Stimulated activated CD4-positive, alpha-beta T cell treated with anti-CD3 and anti-CD28 coated beads, Interleukin-1b, Interleukin-23, amount 100 ng/mL, for 1 hour (primary cell): ENCODE measurements at regions not wholly inside any gene's neighbourhood (a gene's known extent, or its start where the extent isn't known, plus 50 kb on each side); places are given as distances from the start of the nearest gene placed in this dataset.

ENCODE experiments used
- DNase-seq, 2 donors: peaks; one replicate each; pipeline ENCODE4 v3.0.0-alpha.2; 2020; ENCODE audit warnings: low read depth in 2 of 2

DNA sequence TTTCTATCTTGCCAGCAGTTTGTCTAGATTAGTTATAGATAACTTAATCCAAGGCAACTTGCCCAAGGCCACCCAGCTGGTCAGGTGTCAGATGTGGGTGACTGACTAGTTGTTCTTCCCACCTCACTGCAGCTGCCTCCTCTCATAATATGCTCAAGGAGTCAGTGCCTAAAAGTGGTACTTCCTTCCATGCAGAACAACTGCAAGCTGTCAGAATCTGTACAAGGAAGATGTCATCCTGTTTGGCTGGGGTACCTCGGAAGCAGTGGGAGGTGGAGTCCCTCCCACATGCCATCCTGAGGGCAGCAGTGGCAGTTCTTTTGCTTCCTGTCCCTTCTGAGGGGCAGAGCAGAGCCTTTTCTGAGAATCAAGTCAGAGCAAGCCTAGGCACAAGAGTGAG, 193.2 kb upstream of the RFC3 start:
- DNase-seq: no peak

DNA sequence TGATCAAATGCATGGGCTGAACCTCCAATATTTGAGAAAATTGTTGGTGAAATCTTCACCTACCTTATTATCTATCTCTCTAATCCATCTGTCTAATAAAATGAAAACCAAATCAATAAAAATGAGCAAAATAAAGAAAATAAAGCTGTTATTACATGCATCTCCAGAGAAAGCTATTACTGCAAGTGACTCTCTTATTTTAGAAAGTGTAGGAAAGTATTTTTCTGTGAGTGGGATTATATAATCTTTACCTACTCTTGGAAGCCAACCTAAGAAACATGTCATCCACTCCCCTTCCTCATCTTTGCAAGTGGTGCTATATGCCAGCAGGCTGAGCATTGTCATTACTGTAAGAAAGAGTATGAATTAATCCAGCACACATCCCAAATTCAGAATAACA, 191.5 kb upstream of the RFC3 start:
- no peak for DNase-seq

DNA sequence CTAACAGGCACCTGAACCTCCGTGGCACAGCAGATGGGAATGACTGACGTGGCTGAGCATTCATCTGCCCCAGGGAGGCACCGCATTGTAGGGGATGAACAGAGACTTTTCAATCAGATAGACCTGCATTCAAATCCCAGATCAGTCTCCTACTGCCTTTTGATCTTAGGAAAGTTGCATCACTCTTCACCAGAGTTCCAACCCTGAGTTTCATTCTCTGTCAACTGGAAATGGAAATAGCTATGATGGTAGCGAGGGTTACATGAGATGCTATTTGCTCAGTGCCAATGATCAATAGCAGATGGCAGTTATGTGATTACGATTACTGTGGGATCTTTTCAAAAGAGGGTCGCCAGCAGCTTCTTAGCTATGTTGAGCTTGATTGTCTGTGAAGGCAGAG, 189.3 kb upstream of the RFC3 start:
- no peak for DNase-seq

DNA sequence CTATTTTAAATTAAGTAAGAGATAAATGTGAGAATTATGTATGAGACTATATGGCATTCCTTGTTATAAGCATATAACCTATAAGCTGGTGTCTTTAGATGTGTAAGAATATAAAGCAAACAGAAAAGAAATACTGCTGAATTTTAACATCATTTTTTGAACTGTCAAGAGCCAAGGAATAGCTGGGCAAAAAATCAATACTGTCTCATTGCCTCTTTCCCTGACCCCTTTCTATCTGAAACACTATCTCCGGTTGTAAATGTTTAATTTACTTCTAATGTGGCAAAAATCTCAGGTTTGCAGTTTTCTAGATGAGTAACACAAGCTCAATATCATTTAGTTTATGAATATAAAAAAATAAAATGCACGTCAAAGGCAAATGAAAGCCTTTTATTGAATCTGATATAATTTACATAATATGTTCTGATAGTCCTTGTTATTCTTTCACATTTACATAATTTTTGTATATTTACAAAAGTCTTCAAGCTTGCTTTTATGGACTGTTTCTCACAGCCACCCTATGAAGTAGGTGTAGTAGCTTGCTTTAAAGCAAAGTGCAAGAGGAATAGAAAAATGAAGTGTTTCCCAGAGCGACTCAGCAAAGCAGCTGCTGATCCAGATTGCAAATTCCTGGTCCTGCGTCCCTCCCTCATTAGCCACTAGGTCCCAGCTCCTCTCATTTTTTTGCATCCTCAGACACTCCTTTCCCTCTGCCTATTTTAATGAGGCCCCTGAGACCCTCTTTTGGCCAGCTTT, 188.2 kb upstream of the RFC3 start:
- no peak for DNase-seq

DNA sequence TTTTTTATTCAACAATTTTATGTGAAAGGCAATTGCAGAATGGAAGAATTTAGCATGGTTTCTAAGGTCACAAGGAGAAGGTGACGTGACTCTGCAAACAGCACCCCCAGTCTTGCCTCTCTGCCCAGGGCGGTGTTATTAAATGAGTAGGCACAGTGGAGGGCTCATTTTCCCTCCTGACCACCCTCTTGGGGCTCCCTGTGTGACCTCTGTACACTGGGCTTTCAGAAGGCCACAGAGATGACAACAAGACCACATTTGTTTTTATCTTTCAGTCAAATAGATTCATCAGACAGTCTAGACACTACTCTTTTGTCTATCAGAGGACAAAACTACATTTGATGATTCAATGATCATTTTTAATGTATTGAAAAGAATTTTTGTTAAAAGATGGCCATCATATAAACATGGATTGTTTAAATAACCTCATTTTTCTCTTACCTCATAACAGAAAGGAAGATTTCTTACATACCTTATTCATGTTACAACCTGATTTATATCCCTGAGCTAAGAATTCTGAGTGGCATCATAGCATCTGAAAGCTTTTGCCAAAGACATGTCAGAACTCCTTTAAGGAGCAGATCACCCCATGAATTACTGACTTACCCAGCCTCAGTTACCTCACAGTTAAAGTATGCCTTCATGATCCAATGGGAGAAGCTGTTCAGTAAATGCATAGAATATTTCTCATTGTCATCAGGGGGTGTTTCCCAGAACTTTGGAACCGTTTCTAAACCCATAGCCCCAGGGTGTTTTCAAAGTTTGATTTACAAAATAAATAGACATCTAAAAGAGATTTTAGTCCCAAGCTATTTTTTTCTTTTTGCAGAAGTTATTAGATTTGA, 184.0 kb upstream of the RFC3 start:
- no peak for DNase-seq

DNA sequence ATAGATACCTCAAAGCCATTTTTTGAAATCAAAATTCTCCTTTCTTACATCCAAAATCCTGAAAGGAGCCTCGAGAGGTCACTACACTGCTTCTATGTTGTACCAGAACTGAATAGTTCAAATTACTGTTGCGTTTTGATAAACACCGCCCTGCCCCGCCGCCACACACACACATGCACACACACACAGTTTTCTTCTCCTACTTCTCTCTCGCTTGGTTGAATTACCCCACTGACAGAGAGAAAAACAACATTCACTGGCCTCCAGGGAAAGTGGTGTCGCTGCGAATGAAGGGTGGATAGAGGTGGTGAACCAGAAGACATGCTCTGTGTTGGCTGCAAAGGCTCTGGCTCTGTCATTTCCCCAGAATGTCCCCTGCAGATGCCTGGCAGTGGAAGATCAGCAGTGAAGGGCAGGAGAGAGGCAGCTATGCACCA, 183.4 kb upstream of the RFC3 start:
- no peak for DNase-seq

DNA sequence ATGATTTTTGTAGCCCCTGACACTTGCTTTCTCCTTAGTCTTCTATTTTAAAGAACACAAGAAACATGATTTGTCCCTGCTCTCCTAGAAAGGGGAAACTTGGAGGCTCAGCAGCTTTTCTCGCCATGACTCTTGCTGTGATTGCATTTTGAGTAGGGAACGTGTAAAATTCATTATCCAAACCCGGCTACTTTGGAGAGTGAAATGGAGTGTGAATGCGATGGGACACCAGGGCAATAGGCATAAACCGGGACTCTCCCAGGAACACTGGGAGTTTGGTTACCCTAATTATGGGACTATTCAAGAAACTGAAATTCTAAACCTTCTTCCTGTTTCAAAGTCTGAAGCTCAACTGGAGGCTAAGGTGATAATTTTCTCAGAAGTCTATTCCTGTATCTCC, 181.7 kb upstream of the RFC3 start:
- no peak for DNase-seq

DNA sequence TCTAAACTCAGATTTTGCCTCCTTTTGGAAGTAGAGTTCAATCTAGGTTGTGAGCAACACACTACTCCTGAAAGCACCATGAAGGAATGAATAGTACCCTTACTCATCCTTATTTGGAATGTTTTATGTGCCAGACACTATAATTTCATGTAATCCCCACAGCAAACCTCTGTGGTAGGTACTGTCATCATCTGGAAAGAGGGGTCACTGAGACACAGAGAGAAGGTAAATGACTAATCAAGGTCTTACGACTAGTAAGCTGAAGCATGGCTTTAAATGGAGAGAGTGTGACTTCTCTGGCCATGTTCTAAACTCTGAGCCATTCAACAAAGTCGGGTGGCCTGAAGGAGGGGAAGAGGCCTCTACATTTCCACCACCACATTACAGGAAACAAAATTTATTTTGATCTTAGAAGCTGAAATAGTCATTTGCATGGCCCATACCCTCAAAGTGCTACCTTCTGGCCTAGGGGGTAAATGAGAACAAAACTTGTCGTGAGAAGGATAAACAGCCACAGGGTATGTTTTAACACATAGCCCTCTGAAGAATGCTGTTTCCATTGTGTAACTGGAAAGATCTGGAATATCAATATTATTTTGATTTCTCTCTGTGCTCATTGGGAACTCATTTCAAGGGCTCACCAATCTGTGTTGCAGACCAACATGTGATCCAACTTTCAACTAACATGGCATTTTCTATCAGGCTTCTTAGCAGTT, 180.8 kb upstream of the RFC3 start:
- DNase-seq: no peak

DNA sequence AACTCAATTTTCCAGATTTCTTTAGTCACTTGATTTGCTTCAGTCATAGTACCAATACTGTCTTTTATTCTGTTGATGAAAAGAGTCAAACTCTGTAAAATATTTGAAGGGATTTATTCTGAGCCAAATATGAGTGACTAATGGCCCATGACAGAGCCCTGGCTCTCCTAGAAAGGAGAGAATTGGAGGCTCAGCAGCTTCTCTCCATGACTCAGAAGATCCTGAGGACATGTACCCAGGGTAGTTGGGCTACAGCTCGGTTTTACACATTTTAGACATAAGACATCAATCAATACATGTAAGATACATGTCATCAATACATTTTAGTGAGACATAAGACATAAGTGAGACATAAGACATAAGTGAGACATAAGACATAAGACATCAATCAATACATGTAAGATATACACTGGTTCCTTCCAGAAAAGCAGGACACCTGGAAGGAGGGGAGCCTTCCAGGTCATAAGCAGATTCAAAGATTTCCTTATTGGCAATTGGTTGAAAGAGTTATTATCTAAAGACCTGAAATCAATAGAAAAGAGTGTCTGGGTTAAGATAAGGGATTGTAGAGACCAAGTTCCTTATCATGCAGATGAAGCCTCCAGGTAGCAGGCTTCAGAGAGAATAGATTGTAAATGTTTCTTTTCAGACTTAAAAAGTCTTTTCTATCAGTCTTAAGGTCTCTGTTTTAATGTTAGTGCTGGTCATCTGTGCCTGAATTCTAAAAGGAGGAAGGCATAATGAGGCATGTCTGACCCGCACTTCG, 179.8 kb upstream of the RFC3 start:
- no peak for DNase-seq

DNA sequence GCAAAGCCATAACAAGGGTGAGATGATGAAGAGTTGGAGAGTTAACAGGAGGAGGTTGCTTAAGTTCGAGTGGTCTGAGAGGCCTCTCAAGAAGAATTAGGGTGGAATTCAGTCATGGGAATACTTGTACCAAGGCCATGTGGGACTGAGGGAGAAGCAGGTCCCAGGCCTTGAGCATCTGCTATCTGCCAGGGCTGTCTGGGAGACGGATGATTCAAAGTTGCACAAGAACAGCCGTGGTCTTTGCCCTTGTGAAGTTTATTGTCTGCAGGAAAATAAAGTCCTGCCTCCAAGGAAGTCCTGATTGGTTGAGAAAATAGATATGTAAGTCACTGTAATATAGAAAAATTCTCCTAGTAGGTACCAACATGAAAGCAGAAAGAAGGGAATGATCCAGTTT, 178.8 kb upstream of the RFC3 start:
- DNase-seq: no peak

DNA sequence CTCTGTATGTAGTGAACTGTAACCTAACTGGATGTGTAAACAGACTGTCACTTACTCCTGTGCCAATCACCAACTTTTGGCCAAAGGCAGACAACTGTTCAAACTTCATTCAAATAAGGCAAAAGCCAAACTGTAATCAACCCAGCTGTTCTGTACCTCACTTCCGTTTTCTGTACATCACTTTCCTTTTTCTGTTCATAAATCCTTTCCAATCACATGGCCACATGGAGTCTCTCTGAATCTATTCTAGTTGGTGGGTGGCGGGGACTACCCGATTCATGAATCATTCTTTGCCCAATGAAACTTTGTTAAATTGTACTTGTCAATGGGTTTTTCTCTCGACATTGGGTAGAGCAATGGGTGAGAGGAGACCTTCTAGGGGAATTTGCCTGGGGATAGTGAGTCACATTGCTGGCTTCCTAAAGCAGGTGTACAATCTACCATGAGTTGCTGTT, 178.3 kb upstream of the RFC3 start:
- DNase-seq: peak in 1 of 2 donors; percentile 22

DNA sequence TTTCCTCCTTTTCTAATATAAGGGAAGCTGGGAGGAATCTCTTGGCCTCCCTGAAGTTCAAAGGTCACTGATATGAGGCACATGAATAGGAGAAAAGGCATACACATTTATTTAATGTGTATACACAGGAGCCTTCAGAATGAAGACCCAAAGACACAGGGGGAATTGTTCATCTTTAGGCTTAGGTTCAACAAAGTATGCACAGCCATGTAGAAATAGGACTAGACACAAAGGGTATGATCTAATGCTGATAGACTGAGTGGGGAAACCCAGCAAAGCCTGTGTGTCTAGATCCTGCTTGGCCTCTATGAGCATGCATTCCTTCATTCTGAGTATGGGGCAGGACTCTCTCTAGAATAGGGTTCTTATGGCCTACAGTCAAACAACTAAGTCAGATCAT, 177.1 kb upstream of the RFC3 start:
- no peak for DNase-seq

DNA sequence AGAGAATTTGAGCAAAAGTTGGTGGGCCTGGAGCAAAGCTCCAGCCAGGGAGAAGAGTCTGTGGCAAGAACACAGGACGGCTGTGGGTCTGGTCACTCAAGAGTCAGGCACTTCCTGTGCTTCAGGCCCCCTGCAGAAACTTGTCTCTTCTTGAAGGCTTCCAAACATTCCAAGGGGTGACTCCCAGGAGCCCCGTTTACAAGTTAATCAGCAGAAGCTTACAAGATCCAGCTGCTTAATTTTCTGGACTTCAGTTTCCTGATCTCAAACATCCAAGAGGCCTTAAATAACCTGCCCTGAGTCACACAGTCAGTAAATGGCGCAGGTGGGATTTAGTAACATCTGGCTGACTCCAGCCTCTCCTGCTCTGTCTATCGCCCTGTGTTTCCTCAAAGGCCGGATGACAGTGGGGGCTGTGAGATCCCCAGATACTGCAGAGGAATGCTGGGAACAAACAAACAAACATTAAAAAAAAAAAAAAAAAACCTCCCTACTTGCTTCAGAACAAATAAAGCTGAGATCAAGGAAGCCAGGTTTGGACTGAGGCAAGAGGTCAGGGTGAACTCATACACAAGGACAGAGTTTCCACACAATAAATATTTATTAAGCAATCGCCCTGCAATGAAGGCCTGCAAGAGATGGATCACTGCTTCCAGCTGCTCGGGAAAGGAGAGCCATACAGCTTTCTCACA, 175.4 kb upstream of the RFC3 start:
- no peak for DNase-seq

DNA sequence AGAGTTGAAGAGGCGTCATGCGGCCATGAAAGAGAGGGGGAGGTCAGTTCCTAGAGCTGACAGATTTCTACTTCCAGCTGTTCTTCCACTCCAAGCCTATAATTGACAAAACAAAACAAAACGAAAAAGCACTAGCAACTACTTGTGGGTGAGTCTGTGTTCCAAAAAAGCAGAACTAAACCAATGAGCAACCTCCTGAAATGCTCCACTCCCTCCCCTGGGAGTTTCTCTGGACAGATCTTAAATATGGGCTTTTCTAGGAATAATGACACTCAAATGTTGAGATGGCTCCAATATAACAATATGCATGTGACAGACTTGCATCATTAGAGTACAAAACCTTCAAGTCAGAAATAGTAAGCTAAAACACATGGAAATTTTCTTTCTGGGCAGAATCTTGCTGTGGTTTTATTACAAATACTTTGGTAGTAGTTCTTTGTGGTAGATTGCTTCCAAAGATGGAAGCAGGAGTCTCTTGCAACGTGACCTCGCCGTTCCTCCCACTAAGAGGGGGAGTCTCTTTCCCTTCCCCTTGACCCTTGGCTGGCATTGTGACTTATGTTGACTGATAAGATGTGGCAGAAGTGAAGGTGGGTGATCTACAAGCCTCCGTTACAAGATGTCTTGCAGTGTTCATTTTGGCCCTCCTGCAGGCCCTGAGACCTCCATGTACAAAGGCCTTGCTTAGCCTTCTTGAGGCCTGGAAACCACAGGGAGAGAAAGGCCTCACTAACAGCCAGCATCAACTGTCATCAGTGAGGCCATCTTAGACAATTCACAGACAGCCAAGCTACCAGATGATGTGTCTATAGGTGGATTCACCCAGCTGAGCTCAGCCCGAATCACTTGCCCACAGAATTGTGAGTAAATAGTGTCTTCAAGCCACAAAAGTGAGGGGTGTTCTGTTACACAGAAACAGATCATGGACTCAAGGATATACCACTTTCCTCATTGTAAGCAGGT, 173.1 kb upstream of the RFC3 start:
- no peak for DNase-seq

DNA sequence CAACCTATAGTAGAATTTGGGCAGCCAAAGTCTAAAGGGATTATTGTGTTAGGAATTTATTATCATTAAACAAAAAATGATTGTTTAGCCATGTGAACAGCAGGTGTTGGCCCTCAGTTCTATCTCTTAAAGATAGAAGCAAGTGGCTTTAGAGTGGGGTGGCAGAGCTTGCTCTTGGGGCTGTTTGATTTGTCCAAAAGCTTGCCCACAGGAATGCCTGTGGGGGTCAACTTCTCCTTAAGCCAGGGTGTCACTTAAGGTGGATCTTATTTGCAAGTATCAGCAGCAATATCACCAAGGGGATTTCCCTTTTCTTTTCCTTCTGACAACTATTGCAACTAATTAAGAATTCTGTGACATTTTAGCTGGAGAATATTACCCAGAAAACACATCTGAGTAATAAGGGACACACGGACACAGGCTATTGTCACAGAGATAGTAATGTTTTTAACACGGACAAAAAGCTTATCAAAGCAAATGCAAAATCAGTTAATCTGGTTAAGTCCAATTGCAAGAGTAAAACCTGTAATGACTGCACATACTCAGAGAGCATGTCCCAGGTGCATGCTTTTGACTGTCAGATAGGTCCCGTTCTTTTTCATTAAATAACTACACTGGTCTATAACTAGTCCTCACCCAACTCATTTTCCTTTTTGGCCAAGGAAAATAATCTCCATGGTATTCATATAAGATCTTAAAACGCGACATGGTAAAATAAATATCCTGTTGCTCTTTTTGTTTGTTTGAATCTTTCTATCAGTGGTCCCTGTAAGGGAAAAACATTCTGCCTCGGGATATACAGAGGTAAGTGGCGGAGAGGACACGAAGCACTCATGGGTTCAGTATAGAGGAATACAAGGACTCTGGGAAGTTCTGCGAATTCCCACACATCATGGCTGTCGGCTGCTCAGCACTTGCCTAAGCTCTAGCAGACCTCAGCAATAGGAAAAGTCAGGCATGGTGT, 172.1 kb upstream of the RFC3 start:
- DNase-seq: no peak

DNA sequence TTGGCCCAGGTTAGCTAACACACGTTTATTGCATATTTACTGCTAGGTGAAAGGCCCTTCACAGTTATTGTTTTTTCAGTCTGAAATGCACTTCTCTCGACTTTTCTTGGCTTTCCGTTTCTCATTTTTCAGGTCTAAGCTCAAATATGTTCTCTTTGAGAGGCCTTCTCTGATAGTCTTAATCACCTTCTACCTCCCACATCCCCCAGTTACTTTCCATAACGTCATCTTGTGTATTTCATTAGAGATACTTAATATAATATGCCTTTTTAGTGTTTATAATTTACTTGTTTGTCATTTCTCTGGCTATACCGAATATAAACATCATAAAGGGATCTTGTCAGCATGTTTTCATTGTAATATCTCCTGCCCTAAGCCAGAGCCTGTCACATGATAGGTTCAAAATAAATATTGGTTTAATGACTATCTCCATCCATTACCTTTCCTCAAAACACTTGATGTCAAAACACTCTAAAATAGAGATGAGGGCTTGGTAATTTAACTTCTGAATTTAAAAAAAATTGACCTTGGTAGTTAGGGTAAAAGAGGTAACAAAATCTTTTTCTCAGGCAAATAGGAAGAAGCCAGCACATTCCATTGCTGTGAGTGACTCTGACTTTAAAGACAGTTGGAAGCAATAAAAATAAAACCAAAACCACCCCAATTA, 168.6 kb upstream of the RFC3 start:
- no peak for DNase-seq

DNA sequence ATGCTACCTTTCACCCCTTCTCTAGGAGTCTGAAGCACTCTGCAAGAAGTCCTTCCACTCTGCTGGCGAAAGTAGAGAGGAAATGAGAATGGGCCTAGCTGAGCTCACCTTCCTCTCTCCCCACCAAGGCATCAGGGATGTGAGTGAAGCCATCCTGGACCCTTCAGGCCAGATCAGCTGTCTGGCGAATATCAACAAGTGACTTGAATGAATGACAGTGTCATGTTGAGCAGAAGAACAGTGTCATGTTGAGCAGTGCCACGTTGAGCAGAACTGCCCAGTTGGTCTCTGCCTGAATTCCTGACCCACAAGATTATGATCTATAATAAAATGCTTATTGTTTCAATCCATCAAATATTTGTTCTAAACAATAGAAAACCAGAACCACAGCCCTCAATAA, 166.2 kb upstream of the RFC3 start:
- no peak for DNase-seq

DNA sequence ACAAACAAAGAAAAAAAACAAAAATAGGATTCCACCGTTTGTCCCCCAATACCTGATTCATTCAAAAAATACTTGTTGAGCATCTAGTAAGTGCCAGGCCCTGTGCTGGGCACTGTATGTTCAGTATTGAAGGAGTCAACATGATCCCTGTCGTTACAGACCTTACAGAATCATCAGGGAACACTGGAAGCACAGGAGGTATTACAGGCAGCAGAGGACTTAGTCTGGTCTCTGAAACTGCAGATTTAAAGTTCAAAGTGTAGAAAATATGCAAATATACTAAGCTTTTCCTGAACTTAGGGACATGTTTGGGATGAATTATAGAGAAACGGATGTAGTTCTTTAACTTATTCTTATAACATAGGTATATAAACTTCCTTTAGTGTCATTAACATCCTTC, 160.7 kb upstream of the RFC3 start:
- DNase-seq: no peak
